ENCODE measurements at regions not wholly inside any gene's neighbourhood (a gene's known extent, or its start where the extent isn't known, plus 50 kb on each side); places are given as distances from the start of the nearest gene placed in this dataset.

DNA sequence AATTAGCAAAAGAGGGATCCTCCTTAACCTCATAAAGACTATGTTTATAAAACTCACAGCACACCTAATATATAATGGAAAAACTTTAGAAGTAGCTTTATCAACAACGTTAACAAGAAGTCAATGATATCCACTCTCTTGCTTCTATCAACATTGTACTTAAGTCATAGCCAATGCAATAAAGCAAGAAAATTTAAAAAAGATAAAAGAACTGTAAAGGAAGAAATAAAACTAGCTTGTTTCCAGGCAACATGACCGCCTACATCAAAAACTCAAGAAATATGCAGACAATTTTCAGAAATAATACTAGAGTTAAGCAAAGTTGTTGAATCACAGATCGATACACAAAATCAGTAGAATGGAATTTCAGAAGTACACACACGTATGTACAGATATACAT is 375.5 kb upstream of the SPRED2 start:
- no peak for TF ChIP-seq YY1 (IDR thresholded peaks at IDR 0.05; ENCODE audit: low read depth)
- no peak for TF ChIP-seq ZBTB7A (IDR thresholded peaks at IDR 0.05; ENCODE audit: low read depth)
- TF ChIP-seq, protein P1, sequence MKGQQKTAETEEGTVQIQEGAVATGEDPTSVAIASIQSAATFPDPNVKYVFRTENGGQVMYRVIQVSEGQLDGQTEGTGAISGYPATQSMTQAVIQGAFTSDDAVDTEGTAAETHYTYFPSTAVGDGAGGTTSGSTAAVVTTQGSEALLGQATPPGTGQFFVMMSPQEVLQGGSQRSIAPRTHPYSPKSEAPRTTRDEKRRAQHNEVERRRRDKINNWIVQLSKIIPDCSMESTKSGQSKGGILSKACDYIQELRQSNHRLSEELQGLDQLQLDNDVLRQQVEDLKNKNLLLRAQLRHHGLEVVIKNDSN (IDR thresholded peaks at IDR 0.05) = no peak
- TF ChIP-seq CEBPB (IDR thresholded peaks at IDR 0.05) = no peak
- no peak for TF ChIP-seq CREB1 (IDR thresholded peaks at IDR 0.05; ENCODE audit: low read depth)
- TF ChIP-seq, protein P2, sequence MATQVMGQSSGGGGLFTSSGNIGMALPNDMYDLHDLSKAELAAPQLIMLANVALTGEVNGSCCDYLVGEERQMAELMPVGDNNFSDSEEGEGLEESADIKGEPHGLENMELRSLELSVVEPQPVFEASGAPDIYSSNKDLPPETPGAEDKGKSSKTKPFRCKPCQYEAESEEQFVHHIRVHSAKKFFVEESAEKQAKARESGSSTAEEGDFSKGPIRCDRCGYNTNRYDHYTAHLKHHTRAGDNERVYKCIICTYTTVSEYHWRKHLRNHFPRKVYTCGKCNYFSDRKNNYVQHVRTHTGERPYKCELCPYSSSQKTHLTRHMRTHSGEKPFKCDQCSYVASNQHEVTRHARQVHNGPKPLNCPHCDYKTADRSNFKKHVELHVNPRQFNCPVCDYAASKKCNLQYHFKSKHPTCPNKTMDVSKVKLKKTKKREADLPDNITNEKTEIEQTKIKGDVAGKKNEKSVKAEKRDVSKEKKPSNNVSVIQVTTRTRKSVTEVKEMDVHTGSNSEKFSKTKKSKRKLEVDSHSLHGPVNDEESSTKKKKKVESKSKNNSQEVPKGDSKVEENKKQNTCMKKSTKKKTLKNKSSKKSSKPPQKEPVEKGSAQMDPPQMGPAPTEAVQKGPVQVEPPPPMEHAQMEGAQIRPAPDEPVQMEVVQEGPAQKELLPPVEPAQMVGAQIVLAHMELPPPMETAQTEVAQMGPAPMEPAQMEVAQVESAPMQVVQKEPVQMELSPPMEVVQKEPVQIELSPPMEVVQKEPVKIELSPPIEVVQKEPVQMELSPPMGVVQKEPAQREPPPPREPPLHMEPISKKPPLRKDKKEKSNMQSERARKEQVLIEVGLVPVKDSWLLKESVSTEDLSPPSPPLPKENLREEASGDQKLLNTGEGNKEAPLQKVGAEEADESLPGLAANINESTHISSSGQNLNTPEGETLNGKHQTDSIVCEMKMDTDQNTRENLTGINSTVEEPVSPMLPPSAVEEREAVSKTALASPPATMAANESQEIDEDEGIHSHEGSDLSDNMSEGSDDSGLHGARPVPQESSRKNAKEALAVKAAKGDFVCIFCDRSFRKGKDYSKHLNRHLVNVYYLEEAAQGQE (IDR thresholded peaks at IDR 0.05; ENCODE audit: low read depth) = no peak
- TF ChIP-seq FOXM1 (IDR thresholded peaks at IDR 0.05; ENCODE audit: borderline replicate concordance, low read depth) = no peak
- TF ChIP-seq, protein P3, sequence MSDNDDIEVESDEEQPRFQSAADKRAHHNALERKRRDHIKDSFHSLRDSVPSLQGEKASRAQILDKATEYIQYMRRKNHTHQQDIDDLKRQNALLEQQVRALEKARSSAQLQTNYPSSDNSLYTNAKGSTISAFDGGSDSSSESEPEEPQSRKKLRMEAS (IDR thresholded peaks at IDR 0.05) = no peak
- no peak for TF ChIP-seq TEAD4 (IDR thresholded peaks at IDR 0.05)
- TF ChIP-seq NFIC (IDR thresholded peaks at IDR 0.05) = no peak
- TF ChIP-seq EGR1 (IDR thresholded peaks at IDR 0.05) = no peak

DNA sequence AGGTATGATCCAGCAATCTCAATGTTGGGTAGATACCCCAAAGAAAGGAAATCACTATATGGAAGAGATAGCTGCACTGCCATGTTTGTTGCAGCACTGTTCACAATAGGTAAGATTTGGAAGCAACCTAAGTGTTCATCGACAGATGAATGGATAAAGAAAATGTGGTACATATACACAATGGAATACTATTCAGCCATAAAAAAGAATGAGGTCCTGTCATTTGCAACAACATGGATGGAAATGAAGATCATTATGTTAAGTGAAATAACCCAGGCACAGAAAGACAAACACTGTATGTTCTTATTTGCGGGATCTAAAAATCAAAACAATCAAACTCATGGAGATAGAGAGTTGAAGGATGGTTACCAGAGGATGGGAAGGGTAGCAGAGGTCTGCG is 372.4 kb upstream of the SPRED2 start:
- TF ChIP-seq TCF12 (IDR thresholded peaks at IDR 0.05; ENCODE audit: low read depth) = no peak
- TF ChIP-seq, protein P3 (IDR thresholded peaks at IDR 0.05) = no peak
- no peak for TF ChIP-seq YY1 (IDR thresholded peaks at IDR 0.05; ENCODE audit: low read depth)
- no peak for TF ChIP-seq EGR1 (IDR thresholded peaks at IDR 0.05)
- TF ChIP-seq RAD21 (IDR thresholded peaks at IDR 0.05; ENCODE audit: low read depth) = no peak
- no peak for TF ChIP-seq TEAD4 (IDR thresholded peaks at IDR 0.05)
- TF ChIP-seq ZBTB7A (IDR thresholded peaks at IDR 0.05; ENCODE audit: low read depth) = no peak
- TF ChIP-seq, protein P2 (IDR thresholded peaks at IDR 0.05; ENCODE audit: low read depth) = no peak
- no peak for TF ChIP-seq TAF1 (IDR thresholded peaks at IDR 0.05; ENCODE audit: low read depth)
- no peak for TF ChIP-seq NFIC (IDR thresholded peaks at IDR 0.05)
- no peak for TF ChIP-seq CEBPB (IDR thresholded peaks at IDR 0.05)
- TF ChIP-seq, protein P1 (IDR thresholded peaks at IDR 0.05) = no peak
- TF ChIP-seq CREB1 (IDR thresholded peaks at IDR 0.05; ENCODE audit: low read depth) = no peak
- no peak for TF ChIP-seq FOXM1 (IDR thresholded peaks at IDR 0.05; ENCODE audit: borderline replicate concordance, low read depth)

DNA sequence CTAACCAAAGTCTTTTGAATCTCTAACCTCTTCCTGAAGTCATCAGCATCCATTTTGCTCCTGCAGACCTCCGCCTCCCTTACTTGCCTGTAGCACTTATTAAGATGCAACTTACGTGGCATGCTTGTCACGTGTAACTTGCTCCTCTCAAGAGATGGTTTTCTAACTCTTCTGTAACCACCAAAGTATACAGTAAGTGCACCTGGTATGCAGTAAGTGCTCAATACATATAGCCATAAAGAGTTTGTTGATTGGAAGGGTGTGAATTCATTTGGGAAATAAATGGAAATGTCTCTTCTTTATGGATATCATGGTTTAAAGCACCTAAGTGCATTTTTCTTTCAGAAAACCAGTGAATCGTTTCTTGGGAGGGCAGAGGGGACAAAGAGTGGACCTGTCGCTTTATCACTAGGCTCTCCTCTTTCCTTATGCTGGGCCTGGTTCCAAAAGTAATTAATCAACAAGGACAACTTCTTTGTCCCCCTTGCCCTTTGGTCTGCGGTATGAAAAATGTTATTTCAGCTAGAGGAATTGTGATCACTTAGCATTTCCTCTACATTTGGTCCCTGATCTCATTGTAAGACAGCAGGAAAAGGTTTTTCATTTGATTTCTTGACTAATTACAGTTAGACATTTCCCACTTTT is 370.0 kb upstream of the SPRED2 start:
- TF ChIP-seq TCF12 (IDR thresholded peaks at IDR 0.05; ENCODE audit: low read depth) (no peak), NFIC (IDR thresholded peaks at IDR 0.05) (peak; percentile 46), CEBPB (IDR thresholded peaks at IDR 0.05) (no peak), ZBTB7A (IDR thresholded peaks at IDR 0.05; ENCODE audit: low read depth) (no peak), CREB1 (IDR thresholded peaks at IDR 0.05; ENCODE audit: low read depth) (no peak), FOXM1 (IDR thresholded peaks at IDR 0.05; ENCODE audit: borderline replicate concordance, low read depth) (no peak)
- TF ChIP-seq, protein P2 (IDR thresholded peaks at IDR 0.05; ENCODE audit: low read depth) = no peak

DNA sequence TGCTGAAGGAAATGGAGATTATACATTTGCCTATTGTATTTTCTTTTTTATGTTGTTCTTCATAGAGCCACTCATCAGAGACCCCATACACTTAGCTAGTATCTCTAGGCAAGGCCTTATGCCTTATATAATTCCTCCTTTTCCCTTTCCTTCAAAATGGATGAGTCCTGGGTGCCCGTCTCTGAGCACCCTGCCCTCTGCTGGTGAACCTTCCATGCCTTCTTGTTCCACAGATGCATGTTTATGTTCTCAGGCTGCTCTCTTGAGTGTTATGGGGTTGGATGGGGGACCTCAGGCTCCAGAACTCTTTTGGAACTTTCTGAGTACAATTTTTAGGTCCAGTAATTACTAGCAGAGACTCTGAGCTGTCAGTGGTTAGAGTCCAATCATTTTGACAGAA is 368.6 kb upstream of the SPRED2 start:
- TF ChIP-seq ZBTB7A (IDR thresholded peaks at IDR 0.05; ENCODE audit: low read depth) = no peak
- peak; percentile 50 for TF ChIP-seq RAD21 (IDR thresholded peaks at IDR 0.05; ENCODE audit: low read depth)
